ENCODE measurements at regions not wholly inside any gene's neighbourhood (a gene's known extent, or its start where the extent isn't known, plus 50 kb on each side); places are given as distances from the start of the nearest gene placed in this dataset.

DNA sequence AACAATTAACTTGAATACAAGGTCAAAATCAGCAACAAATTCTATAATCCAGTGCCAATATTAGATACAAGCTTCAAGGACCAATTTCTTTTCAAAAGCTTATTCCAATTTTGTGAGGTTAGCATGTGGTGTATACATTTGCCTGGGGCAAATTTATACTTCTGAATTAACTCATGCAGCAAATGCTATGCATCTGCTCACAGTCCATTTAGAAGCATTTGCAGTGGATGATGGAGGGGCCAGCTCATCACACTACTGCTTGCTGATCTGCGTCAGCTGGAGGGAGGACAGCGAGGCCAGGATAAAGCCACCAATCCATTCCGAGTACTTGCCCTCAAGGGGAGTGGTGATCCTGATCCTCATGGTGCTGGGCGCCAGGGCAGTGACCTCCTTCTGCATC lies 474.3 kb upstream of the KIF2A start:
- TF ChIP-seq, protein P1, sequence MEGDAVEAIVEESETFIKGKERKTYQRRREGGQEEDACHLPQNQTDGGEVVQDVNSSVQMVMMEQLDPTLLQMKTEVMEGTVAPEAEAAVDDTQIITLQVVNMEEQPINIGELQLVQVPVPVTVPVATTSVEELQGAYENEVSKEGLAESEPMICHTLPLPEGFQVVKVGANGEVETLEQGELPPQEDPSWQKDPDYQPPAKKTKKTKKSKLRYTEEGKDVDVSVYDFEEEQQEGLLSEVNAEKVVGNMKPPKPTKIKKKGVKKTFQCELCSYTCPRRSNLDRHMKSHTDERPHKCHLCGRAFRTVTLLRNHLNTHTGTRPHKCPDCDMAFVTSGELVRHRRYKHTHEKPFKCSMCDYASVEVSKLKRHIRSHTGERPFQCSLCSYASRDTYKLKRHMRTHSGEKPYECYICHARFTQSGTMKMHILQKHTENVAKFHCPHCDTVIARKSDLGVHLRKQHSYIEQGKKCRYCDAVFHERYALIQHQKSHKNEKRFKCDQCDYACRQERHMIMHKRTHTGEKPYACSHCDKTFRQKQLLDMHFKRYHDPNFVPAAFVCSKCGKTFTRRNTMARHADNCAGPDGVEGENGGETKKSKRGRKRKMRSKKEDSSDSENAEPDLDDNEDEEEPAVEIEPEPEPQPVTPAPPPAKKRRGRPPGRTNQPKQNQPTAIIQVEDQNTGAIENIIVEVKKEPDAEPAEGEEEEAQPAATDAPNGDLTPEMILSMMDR (IDR thresholded peaks at IDR 0.05) = no peak
- TF ChIP-seq POLR2AphosphoS5 (IDR thresholded peaks at IDR 0.05) (no peak), EP300 (IDR thresholded peaks at IDR 0.05) (no peak)

Measured in sigmoid colon (tissue), 4 donors.